B cell (primary cell): ENCODE measurements at regions not wholly inside any gene's neighbourhood (a gene's known extent, or its start where the extent isn't known, plus 50 kb on each side); places are given as distances from the start of the nearest gene placed in this dataset.

Experiments
- CTCF ChIP-seq: fragments of 200-600 bp; IDR thresholded peaks from one replicate; pipeline ENCODE4 v1.8.0; 2022; ENCODE audit warnings: antibody characterized with exemption, mild to moderate bottlenecking
- EZH2 ChIP-seq: IDR thresholded peaks from 2 replicates; pipeline ENCODE4 v1.6.1; 2012; ENCODE audit warnings: borderline replicate concordance, low read depth, mild to moderate bottlenecking, moderate library complexity, low read length; ENCODE audit not compliant: insufficient read depth, poor library complexity, severe bottlenecking

- TF ChIP-seq CTCF (no peak), EZH2 (no peak)
Measured at GRCh38 chr2:104547221-104547620, 306.7 kb upstream of the POU3F3 start.
